Thyroid gland (tissue), 4 donors: ENCODE measurements at regions not wholly inside any gene's neighbourhood (a gene's known extent, or its start where the extent isn't known, plus 50 kb on each side); places are given as distances from the start of the nearest gene placed in this dataset.
"Not testable (repeated sequence)": the region's sequence is repeated elsewhere in the genome, so short reads cannot be mapped to it uniquely, and the experiment has no call there.

Experiments used
- DNase-seq, 2 donors: peaks; one replicate each; pipeline ENCODE4 v3.0.0-alpha.2; 2019
- H3K27ac ChIP-seq, 3 donors: fragments of 200-600 bp; sonication (generic); 1 replicate in 2 of 3; 2 replicates in 1 of 3; pipeline ENCODE4 v1.5.1; 2016 to 2019; ENCODE audit warnings: mild to moderate bottlenecking in 1 of 3, moderate library complexity in 1 of 3
- H3K27me3 ChIP-seq: fragments of 200-600 bp; sonication (generic); one replicate; pipeline ENCODE4 v1.5.1; 2019
- H3K36me3 ChIP-seq, 2 donors: fragments of 200-600 bp; sonication (generic); one replicate each; pipeline ENCODE4 v1.5.1; 2016 to 2019
- H3K4me1 ChIP-seq, 2 donors: fragments of 200-600 bp; sonication (generic); one replicate each; pipeline ENCODE4 v1.5.1; 2017 to 2019
- H3K4me3 ChIP-seq, 3 donors: fragments of 200-600 bp; sonication (generic); replicated peaks in 1 of 3; 1 replicate in 2 of 3; 2 replicates in 1 of 3; pipeline ENCODE4 v1.5.1; 2016; ENCODE audit warnings: mild to moderate bottlenecking in 1 of 3
- H3K9me3 ChIP-seq: fragments of 200-600 bp; sonication (generic); one replicate; pipeline ENCODE4 v1.5.1; 2017
- CTCF ChIP-seq, 6 experiments: fragments of 200-600 bp in 3 of 6; fragments of 450-650 bp in 3 of 6; sonication (generic) in 3 of 6; IDR thresholded peaks; one replicate each; pipeline ENCODE4 v1.5.1; 2016 to 2019; ENCODE audit warnings: antibody characterized with exemption in 6 of 6, mild to moderate bottlenecking in 2 of 6, inconsistent platforms in 1 of 6, moderate library complexity in 1 of 6
- POLR2A ChIP-seq, 2 donors: fragments of 450-650 bp; IDR thresholded peaks; one replicate each; pipeline ENCODE4 v1.6.1; 2017; ENCODE audit warnings: antibody characterized with exemption in 2 of 2, mild to moderate bottlenecking in 2 of 2, moderate library complexity in 1 of 2
- WGBS, 2 donors: methylation state at CpG; one replicate each; pipeline ENCODE4 v1.1.5; 2017; 5-methylcytosine and 5-hydroxymethylcytosine counted together
- intact Hi-C: fragments of 100-400 bp; cut with DNase I; formaldehyde crosslinking; loops from one replicate; pipeline ENCODE4 v1.15.1; 2023

- intact Hi-C loops: no loop called here
- 63 to 66% methylated on average over 2 of the region's 2 CpGs for WGBS, 2 donors
- DNase-seq: no peak
- Histone ChIP-seq H3K4me1 (no peaks in the 10 kb centered on the region), H3K4me3 (no peak overlapping the region), H3K27me3 (no peaks in the 10 kb centered on the region), H3K36me3 (no peaks in the 10 kb centered on the region), H3K27ac (no peak overlapping the region), H3K9me3 (no peaks in the 10 kb centered on the region)
- no peak for TF ChIP-seq CTCF (IDR thresholded peaks at IDR 0.05)
- TF ChIP-seq POLR2A (IDR thresholded peaks at IDR 0.05): no peak
These were observed 506.6 kb upstream of the ATXN7L3B start for GRCh38 chr12:74031045-74031444.

- no peak for DNase-seq
- H3K4me3 ChIP-seq: no peak overlapping the region
- no peak overlapping the region for H3K27ac ChIP-seq
- H3K4me1 ChIP-seq: no peaks in the 10 kb centered on the region
- H3K36me3 ChIP-seq: no peaks in the 10 kb centered on the region
- intact Hi-C loops: no loop called here
- H3K27me3 ChIP-seq: no peaks in the 10 kb centered on the region
- no peaks in the 10 kb centered on the region for H3K9me3 ChIP-seq
- WGBS, 2 donors: 56 to 59% methylated on average over 3 of the region's 3 CpGs
- TF ChIP-seq POLR2A (IDR thresholded peaks at IDR 0.05) (no peak), CTCF (IDR thresholded peaks at IDR 0.05) (no peak)
These were observed 504.1 kb upstream of the ATXN7L3B start for GRCh38 chr12:74033531-74033930.

- H3K4me1 ChIP-seq, intact Hi-C loops, H3K4me3 ChIP-seq, H3K36me3 ChIP-seq, H3K27me3 ChIP-seq, DNase-seq, H3K27ac ChIP-seq, H3K9me3 ChIP-seq: not testable (repeated sequence)
- 85 to 89% methylated on average over 2 of the region's 2 CpGs for WGBS, 2 donors
These were observed 498.5 kb upstream of the ATXN7L3B start for GRCh38 chr12:74039138-74039537.

- no peaks in the 10 kb centered on the region for H3K36me3 ChIP-seq
- no peak overlapping the region for H3K4me3 ChIP-seq
- no peak for DNase-seq
- TF ChIP-seq CTCF (IDR thresholded peaks at IDR 0.05): no peak
- no peak overlapping the region for H3K27ac ChIP-seq
- H3K9me3 ChIP-seq: no peaks in the 10 kb centered on the region
- no peaks in the 10 kb centered on the region for H3K27me3 ChIP-seq
- no peaks in the 10 kb centered on the region for H3K4me1 ChIP-seq
- 73 to 75% methylated on average over 3 of the region's 3 CpGs for WGBS, 2 donors
- intact Hi-C loops: no loop called here
These were observed 494.3 kb upstream of the ATXN7L3B start for GRCh38 chr12:74043343-74043742.

GRCh38 chr12:74049348-74049747 lies 488.3 kb upstream of the ATXN7L3B start:
- H3K9me3 ChIP-seq: no peaks in the 10 kb centered on the region
- H3K27ac ChIP-seq: no peak overlapping the region
- DNase-seq: no peak
- intact Hi-C loops: no loop called here
- 80 to 86% methylated on average over 3 of the region's 3 CpGs for WGBS, 2 donors
- H3K36me3 ChIP-seq: no peaks in the 10 kb centered on the region
- no peaks in the 10 kb centered on the region for H3K27me3 ChIP-seq
- H3K4me1 ChIP-seq: no peaks in the 10 kb centered on the region
- H3K4me3 ChIP-seq: no peak overlapping the region
- TF ChIP-seq POLR2A (IDR thresholded peaks at IDR 0.05) (no peak), CTCF (IDR thresholded peaks at IDR 0.05) (no peak)

- WGBS, 2 donors: 76 to 85% methylated on average over 1 of the region's 1 CpG
- no peak overlapping the region for H3K27ac ChIP-seq
These were observed 485.8 kb upstream of the ATXN7L3B start for GRCh38 chr12:74051848-74052247.

More at GRCh38 chr12:74051848-74052247, 485.8 kb upstream of the ATXN7L3B start:
- Histone ChIP-seq H3K27me3 (no peaks in the 10 kb centered on the region), H3K4me1 (no peaks in the 10 kb centered on the region), H3K9me3 (no peaks in the 10 kb centered on the region), H3K36me3 (no peaks in the 10 kb centered on the region), H3K4me3 (no peak overlapping the region)
- intact Hi-C loops: no loop called here
- DNase-seq: no peak
- TF ChIP-seq CTCF (IDR thresholded peaks at IDR 0.05) (no peak), POLR2A (IDR thresholded peaks at IDR 0.05) (no peak)
